Stomach (tissue), 4 donors: ENCODE measurements at regions not wholly inside any gene's neighbourhood (a gene's known extent, or its start where the extent isn't known, plus 50 kb on each side); places are given as distances from the start of the nearest gene placed in this dataset.

ENCODE experiments used
- POLR2AphosphoS5 ChIP-seq, 3 donors: sonication (generic); formaldehyde crosslinking; IDR thresholded peaks; one replicate each; pipeline ENCODE4 v1.6.1; 2016; ENCODE audit warnings: antibody characterized with exemption in 3 of 3
- TF ChIP-seq, protein P1 (sequence below), 7 experiments: fragments of 450-650 bp in 4 of 7; fragments of 200-600 bp in 3 of 7; sonication (generic) in 3 of 7; IDR thresholded peaks; one replicate each; pipeline ENCODE4 v1.5.1; 2016 to 2019; ENCODE audit warnings: antibody characterized with exemption in 7 of 7, control low read depth in 2 of 7, mild to moderate bottlenecking in 1 of 7

DNA sequence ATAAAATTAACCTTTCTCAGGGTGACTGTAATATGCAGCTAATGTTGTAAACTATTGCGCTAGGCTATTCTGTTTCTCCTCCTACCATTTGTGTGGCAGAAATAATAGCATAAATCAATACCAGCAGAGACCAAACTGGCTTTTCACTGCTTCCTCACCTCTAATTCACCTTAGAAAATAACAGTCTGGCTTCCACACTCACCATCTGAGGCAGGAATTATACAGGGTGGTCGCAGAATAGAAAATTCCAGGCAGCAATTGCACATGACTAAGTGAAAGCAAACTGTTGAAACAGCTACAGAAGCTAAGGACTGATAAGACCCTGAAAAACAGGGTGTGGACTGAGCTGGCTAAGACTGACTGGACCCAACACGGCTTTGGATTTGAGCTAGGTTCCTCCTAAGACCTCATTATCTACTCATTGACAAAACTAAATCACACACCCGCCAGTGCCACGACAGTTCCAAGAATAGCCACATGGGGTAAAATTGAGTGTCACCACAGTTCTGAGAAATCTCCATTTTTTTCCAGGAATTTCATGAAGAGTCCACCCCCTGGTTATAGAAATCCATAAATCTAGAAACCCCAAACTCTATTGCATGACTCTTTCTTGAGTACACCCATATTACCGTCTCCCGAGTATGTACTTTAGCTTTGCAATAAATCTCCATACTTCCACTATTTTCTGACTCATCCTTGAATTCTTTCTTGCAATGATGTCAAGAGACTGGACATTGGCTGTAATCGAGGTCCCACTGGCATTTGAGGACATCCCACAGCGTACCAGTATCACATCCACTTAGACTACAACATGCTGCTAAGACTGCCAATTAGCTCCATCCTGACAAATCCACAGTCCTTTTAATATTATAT lies 60.9 kb upstream of the KCNQ5 start:
- TF ChIP-seq, protein P1, sequence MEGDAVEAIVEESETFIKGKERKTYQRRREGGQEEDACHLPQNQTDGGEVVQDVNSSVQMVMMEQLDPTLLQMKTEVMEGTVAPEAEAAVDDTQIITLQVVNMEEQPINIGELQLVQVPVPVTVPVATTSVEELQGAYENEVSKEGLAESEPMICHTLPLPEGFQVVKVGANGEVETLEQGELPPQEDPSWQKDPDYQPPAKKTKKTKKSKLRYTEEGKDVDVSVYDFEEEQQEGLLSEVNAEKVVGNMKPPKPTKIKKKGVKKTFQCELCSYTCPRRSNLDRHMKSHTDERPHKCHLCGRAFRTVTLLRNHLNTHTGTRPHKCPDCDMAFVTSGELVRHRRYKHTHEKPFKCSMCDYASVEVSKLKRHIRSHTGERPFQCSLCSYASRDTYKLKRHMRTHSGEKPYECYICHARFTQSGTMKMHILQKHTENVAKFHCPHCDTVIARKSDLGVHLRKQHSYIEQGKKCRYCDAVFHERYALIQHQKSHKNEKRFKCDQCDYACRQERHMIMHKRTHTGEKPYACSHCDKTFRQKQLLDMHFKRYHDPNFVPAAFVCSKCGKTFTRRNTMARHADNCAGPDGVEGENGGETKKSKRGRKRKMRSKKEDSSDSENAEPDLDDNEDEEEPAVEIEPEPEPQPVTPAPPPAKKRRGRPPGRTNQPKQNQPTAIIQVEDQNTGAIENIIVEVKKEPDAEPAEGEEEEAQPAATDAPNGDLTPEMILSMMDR (IDR thresholded peaks at IDR 0.05): no peak
- no peak for TF ChIP-seq POLR2AphosphoS5 (IDR thresholded peaks at IDR 0.05)
